Body of pancreas (tissue), 4 donors: ENCODE measurements at regions not wholly inside any gene's neighbourhood (a gene's known extent, or its start where the extent isn't known, plus 50 kb on each side); places are given as distances from the start of the nearest gene placed in this dataset.

ENCODE experiments used
- ATAC-seq: fragments of 150-250 bp; one replicate; pipeline ENCODE4 v1.9.1; 2016
- DNase-seq, 4 donors: peaks; one replicate each; pipeline ENCODE4 v3.0.0-alpha.2; 2019
- H3K27ac ChIP-seq, 4 donors: fragments of 200-600 bp; sonication (generic); 1 replicate in 3 of 4; 2 replicates in 1 of 4; pipeline versions ENCODE4 v1.5.1 to v1.6.1; 2016 to 2019; ENCODE audit warnings: mild to moderate bottlenecking in 1 of 4, mixed read lengths in 1 of 4, moderate library complexity in 1 of 4
- H3K27me3 ChIP-seq, 2 donors: fragments of 200-600 bp; sonication (generic); one replicate each; pipeline ENCODE4 v1.6.0; 2016; ENCODE audit warnings: mild to moderate bottlenecking in 1 of 2
- H3K36me3 ChIP-seq, 2 donors: fragments of 200-600 bp; sonication (generic); replicated peaks in 1 of 2; 2 replicates each; pipeline ENCODE4 v1.5.1; 2016; ENCODE audit warnings: low read depth in 2 of 2; ENCODE audit not compliant: insufficient read depth in 1 of 2
- H3K4me1 ChIP-seq: fragments of 200-600 bp; sonication (generic); one replicate; pipeline ENCODE4 v1.6.0; 2016
- H3K4me3 ChIP-seq, 2 donors: fragments of 200-600 bp; sonication (generic); 1 replicate in 1 of 2; 2 replicates in 1 of 2; pipeline ENCODE4 v1.5.1; 2016 to 2019
- H3K9me3 ChIP-seq, 3 donors: fragments of 200-600 bp; sonication (generic); 1 replicate in 2 of 3; 2 replicates in 1 of 3; pipeline ENCODE4 v1.5.1; 2016
- CTCF ChIP-seq, 7 experiments: fragments of 450-650 bp in 4 of 7; fragments of 200-600 bp in 3 of 7; sonication (generic) in 3 of 7; IDR thresholded peaks; one replicate each; pipeline ENCODE4 v1.5.1; 2016 to 2019; ENCODE audit warnings: antibody characterized with exemption in 7 of 7
- POLR2A ChIP-seq, 3 donors: fragments of 450-650 bp; IDR thresholded peaks; one replicate each; pipeline ENCODE4 v1.6.1; 2016; ENCODE audit warnings: antibody characterized with exemption in 3 of 3, mild to moderate bottlenecking in 2 of 3
- WGBS, 2 donors: methylation state at CpG; one replicate each; pipeline ENCODE4 v1.1.5; 2017; 5-methylcytosine and 5-hydroxymethylcytosine counted together
- intact Hi-C: fragments of 100-400 bp; cut with DNase I; formaldehyde crosslinking; loops from one replicate; pipeline ENCODE4 v1.15.1; 2023

DNA sequence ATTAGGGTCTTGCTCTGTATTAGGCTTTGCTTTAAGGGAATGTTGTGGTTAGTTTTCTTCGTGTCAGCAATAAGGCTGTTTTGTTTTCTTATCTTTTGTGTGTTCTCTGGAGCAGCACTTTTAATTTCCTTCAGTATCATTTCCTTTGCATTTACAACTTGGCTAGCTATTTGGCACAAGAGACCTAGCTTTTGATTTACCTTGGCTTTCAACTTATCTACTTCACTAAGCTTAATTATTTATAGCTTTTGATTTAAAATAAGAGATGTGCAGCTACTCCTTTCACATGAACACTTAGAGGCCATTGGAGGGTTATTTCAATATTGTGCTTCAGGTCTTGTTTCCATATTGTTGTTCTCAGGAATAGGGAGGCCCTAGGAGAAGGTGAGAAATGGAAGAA is 68.2 kb downstream of the FAT4 start:
- Histone ChIP-seq H3K4me1 (no peaks in the 10 kb centered on the region), H3K27ac (no peak overlapping the region), H3K4me3 (no peak overlapping the region), H3K36me3 (no peaks in the 10 kb centered on the region), H3K9me3 (no peaks in the 10 kb centered on the region), H3K27me3 (no peaks in the 10 kb centered on the region)
- intact Hi-C loops: no loop called here
- ATAC-seq (no peak), DNase-seq (no peak)
- TF ChIP-seq CTCF (IDR thresholded peaks at IDR 0.05): no peak
- TF ChIP-seq POLR2A (IDR thresholded peaks at IDR 0.05): no peak
- WGBS, 2 donors: 3 to 6% methylated on average over 1 of the region's 1 CpG

- H3K4me1 ChIP-seq: no peaks in the 10 kb centered on the region
- H3K27me3 ChIP-seq: no peaks in the 10 kb centered on the region
- no peak overlapping the region for H3K4me3 ChIP-seq
- ATAC-seq: no peak
- no peak overlapping the region for H3K27ac ChIP-seq
- no peak for DNase-seq
- no peaks in the 10 kb centered on the region for H3K9me3 ChIP-seq
- TF ChIP-seq CTCF (IDR thresholded peaks at IDR 0.05) (no peak), POLR2A (IDR thresholded peaks at IDR 0.05) (no peak)
- intact Hi-C loops: no loop called here
- H3K36me3 ChIP-seq: no peaks in the 10 kb centered on the region
Observed at GRCh38 chr4:125387770-125388169, 73.0 kb downstream of the FAT4 start.

- Histone ChIP-seq H3K36me3 (no peaks in the 10 kb centered on the region), H3K27me3 (no peaks in the 10 kb centered on the region), H3K4me1 (no peaks in the 10 kb centered on the region), H3K9me3 (no peaks in the 10 kb centered on the region), H3K27ac (no peak overlapping the region), H3K4me3 (no peak overlapping the region)
- DNase-seq: no peak
- intact Hi-C loops: no loop called here
- no peak for ATAC-seq
- TF ChIP-seq POLR2A (IDR thresholded peaks at IDR 0.05): no peak
- no peak for TF ChIP-seq CTCF (IDR thresholded peaks at IDR 0.05)
- 50 to 55% methylated on average over 1 of the region's 1 CpG for WGBS, 2 donors
Observed at GRCh38 chr4:125388613-125389012, 73.9 kb downstream of the FAT4 start.

DNA sequence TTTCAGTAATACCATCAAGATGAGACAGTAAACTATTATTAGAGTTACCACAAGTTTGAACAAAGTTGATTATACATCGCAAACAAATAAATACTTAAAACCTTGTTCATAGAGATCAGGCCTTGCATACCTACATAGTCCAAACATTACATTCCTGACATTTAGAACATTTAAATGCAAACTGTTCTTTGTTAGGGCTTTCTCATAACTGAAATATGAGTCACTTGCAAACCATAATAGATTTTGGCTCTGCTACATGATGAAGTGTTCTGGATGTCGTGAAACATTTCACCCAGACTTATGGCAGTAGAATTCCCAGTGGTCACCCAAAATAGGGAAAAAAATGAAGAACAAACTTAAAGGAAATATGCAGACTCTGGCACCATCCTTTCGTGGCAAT is 75.0 kb downstream of the FAT4 start:
- ATAC-seq: peak; percentile 59
- no peaks in the 10 kb centered on the region for H3K9me3 ChIP-seq
- H3K27ac ChIP-seq: peak overlapping the region in 1 of 4 donors; percentile 18
- no peaks in the 10 kb centered on the region for H3K4me1 ChIP-seq
- intact Hi-C loops: no loop called here
- no peak overlapping the region for H3K4me3 ChIP-seq
- no peak for DNase-seq
- no peak for TF ChIP-seq POLR2A (IDR thresholded peaks at IDR 0.05)
- no peak for TF ChIP-seq CTCF (IDR thresholded peaks at IDR 0.05)
- no peaks in the 10 kb centered on the region for H3K27me3 ChIP-seq
- WGBS, 2 donors: 38 to 46% methylated on average over 3 of the region's 3 CpGs
- H3K36me3 ChIP-seq: no peaks in the 10 kb centered on the region

DNA sequence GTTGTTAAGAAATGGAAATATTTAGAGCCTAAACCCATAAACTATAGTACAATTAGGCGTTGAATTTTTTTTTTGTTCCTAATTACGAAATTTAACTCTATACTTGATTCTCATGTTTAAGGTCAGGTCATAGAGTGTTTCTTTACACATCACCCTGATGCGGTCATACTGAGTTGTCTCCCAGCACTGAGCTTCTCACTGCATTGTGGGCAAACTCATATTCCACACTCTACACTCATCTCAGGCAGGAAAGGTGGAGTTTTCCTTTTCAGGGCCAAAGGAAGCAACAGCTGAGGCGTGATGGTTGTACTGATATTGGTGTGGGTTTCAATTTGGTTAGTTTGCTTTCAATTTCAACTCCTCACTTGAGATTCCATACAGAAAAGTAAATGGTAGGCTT is 75.4 kb downstream of the FAT4 start:
- ATAC-seq (no peak), DNase-seq (no peak)
- H3K27me3 ChIP-seq: no peaks in the 10 kb centered on the region
- H3K9me3 ChIP-seq: no peaks in the 10 kb centered on the region
- H3K4me3 ChIP-seq: no peak overlapping the region
- H3K27ac ChIP-seq: peak overlapping the region in 1 of 4 donors; percentile 18
- intact Hi-C loops: no loop called here
- no peaks in the 10 kb centered on the region for H3K36me3 ChIP-seq
- TF ChIP-seq CTCF (IDR thresholded peaks at IDR 0.05) (no peak), POLR2A (IDR thresholded peaks at IDR 0.05) (no peak)
- H3K4me1 ChIP-seq: no peaks in the 10 kb centered on the region
- WGBS, 2 donors: 54 to 76% methylated on average over 4 of the region's 4 CpGs
